ENCODE measurements at regions not wholly inside any gene's neighbourhood (a gene's known extent, or its start where the extent isn't known, plus 50 kb on each side); places are given as distances from the start of the nearest gene placed in this dataset.

GRCh38 chr4:138092060-138092459, 150.1 kb downstream of the SLC7A11 start:
- peaks cover 8% of the 10 kb centered on the region for H3K4me1 Mint-ChIP-seq
- CTCF ChIA-PET, result no interaction called here
- H3K27ac Mint-ChIP-seq, result no peak overlapping the region
- no peak for DNase-seq (ENCODE audit: low spot score)
- POLR2A ChIA-PET, result no interaction called here
- H3K9me3 Mint-ChIP-seq, result peaks cover 4% of the 10 kb centered on the region
- ATAC-seq, result peak; percentile 62; the same call in 1 of the 2 replicates
- no peaks in the 10 kb centered on the region; the same call in 1 of the 2 replicates for H3K36me3 Mint-ChIP-seq
- H3K4me3 Mint-ChIP-seq, result no peak overlapping the region
- TF ChIP-seq PRDM15 (CRISPR knock-in tag; IDR thresholded peaks at IDR 0.05) (no peak), FOXP1 (CRISPR knock-in tag; IDR thresholded peaks at IDR 0.05; ENCODE audit: borderline replicate concordance) (no peak), ZBTB43 (CRISPR knock-in tag; IDR thresholded peaks at IDR 0.05) (no peak), HMGXB4 (CRISPR knock-in tag; IDR thresholded peaks at IDR 0.05) (no peak), ZNF425 (CRISPR knock-in tag; conservative IDR thresholded peaks at IDR 0.05) (no peak), SMAD3 (CRISPR knock-in tag; IDR thresholded peaks at IDR 0.05; ENCODE audit: borderline replicate concordance) (no peak), ATF6 (CRISPR knock-in tag; IDR thresholded peaks at IDR 0.05) (no peak), NFATC4 (CRISPR knock-in tag; IDR thresholded peaks at IDR 0.05) (no peak), IRF1 (CRISPR knock-in tag; IDR thresholded peaks at IDR 0.05) (no peak), ETV6 (CRISPR knock-in tag; IDR thresholded peaks at IDR 0.05) (no peak), ZNF423 (CRISPR knock-in tag; IDR thresholded peaks at IDR 0.05) (no peak), ATF2 (CRISPR knock-in tag; IDR thresholded peaks at IDR 0.05; ENCODE audit: borderline replicate concordance, low read depth) (no peak), FOXJ3 (CRISPR knock-in tag; IDR thresholded peaks at IDR 0.05; ENCODE audit: borderline replicate concordance) (no peak), AR (CRISPR knock-in tag; IDR thresholded peaks at IDR 0.05) (no peak)
- no peaks in the 10 kb centered on the region for H3K27me3 Mint-ChIP-seq (ENCODE audit: low read depth)
